ENCODE measurements at regions not wholly inside any gene's neighbourhood (a gene's known extent, or its start where the extent isn't known, plus 50 kb on each side); places are given as distances from the start of the nearest gene placed in this dataset.

DNA sequence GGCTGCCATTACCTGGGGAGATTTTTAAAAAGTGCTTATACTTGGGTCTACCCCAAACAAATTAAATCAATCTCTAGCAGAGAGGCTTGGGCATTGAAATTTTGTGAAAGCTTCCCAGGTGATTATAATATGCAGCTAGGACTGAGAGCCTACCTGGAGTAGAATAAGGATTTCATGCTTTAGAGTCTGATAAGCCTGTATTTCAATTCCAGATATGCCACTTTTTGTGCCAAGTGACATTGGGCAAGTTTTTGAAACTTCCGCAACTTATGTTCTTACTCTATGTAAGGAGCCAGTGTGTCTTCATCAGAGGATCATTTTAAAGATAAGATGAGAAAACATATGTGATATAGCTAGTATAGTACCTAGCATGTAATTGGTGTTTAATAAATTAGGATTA, 159.8 kb upstream of the LRIG3 start:
- no peaks in the 10 kb centered on the region for H4K20me1 ChIP-seq (ENCODE audit: control insufficient read depth, insufficient read depth, low read depth, low read length)
- TF ChIP-seq EZH2phosphoT487 (IDR thresholded peaks at IDR 0.05; ENCODE audit: borderline replicate concordance, low read length): no peak
- TF ChIP-seq CTCF (IDR thresholded peaks at IDR 0.05; ENCODE audit: low read depth, low read length, poor library complexity, severe bottlenecking): no peak
- H3K4me1 ChIP-seq (ENCODE audit: control insufficient read depth, low read length): no peaks in the 10 kb centered on the region
- no peak overlapping the region for H3K4me2 ChIP-seq (ENCODE audit: low read length)
- no peaks in the 10 kb centered on the region for H3K79me2 ChIP-seq (ENCODE audit: control insufficient read depth, low read length)
- no peak overlapping the region for H3K4me3 ChIP-seq (ENCODE audit: low read length)
- no peaks in the 10 kb centered on the region for H3K36me3 ChIP-seq (ENCODE audit: control insufficient read depth, low read length)
- no peaks in the 10 kb centered on the region for H3K27me3 ChIP-seq (ENCODE audit: control insufficient read depth, low read length)
- H3K27ac ChIP-seq (ENCODE audit: low read depth, low read length): no peak overlapping the region
- no peaks in the 10 kb centered on the region for H3F3A ChIP-seq (ENCODE audit: control insufficient read depth, insufficient read depth)
- H3K9me2 ChIP-seq (replicated peaks; ENCODE audit: control insufficient read depth, low read length): no peaks in the 10 kb centered on the region
- no peaks in the 10 kb centered on the region for H3K9me3 ChIP-seq (ENCODE audit: control insufficient read depth, insufficient read depth, low read length)

DNA sequence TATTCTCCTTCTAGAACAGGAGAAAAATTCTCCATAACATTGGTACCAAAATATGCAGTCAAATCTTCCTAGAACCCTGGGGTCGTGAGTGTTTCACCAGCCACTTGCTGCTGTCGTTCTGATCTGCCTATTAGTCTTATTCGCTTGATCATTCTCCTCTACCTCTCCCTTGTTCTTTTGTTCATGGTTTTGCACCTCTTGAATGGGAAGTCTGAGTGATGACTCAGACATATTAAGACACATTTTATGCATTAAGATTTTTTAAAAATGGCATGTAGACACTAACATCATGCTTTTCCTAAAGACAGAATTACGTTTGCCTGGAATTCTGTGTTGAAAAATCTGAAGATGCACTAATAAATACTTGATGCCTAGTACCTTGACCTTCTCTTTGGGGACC, 159.2 kb upstream of the LRIG3 start:
- no peaks in the 10 kb centered on the region for H3K79me2 ChIP-seq (ENCODE audit: control insufficient read depth, low read length)
- H3K9me2 ChIP-seq (replicated peaks; ENCODE audit: control insufficient read depth, low read length): no peaks in the 10 kb centered on the region
- no peaks in the 10 kb centered on the region for H3K4me1 ChIP-seq (ENCODE audit: control insufficient read depth, low read length)
- no peak overlapping the region for H3K27ac ChIP-seq (ENCODE audit: low read depth, low read length)
- no peak overlapping the region for H3K4me2 ChIP-seq (ENCODE audit: low read length)
- no peak overlapping the region for H3K4me3 ChIP-seq (ENCODE audit: low read length)
- no peaks in the 10 kb centered on the region for H3K27me3 ChIP-seq (ENCODE audit: control insufficient read depth, low read length)
- TF ChIP-seq CTCF (IDR thresholded peaks at IDR 0.05; ENCODE audit: low read depth, low read length, poor library complexity, severe bottlenecking) (no peak), EZH2phosphoT487 (IDR thresholded peaks at IDR 0.05; ENCODE audit: borderline replicate concordance, low read length) (no peak)
- no peaks in the 10 kb centered on the region for H3K36me3 ChIP-seq (ENCODE audit: control insufficient read depth, low read length)
- no peaks in the 10 kb centered on the region for H3K9me3 ChIP-seq (ENCODE audit: control insufficient read depth, insufficient read depth, low read length)
- no peaks in the 10 kb centered on the region for H4K20me1 ChIP-seq (ENCODE audit: control insufficient read depth, insufficient read depth, low read depth, low read length)
- H3F3A ChIP-seq (ENCODE audit: control insufficient read depth, insufficient read depth): no peaks in the 10 kb centered on the region

GRCh38 chr12:59079002-59079401, 158.7 kb upstream of the LRIG3 start:
- no peak overlapping the region for H3K4me3 ChIP-seq (ENCODE audit: low read length)
- H3K27me3 ChIP-seq (ENCODE audit: control insufficient read depth, low read length): no peaks in the 10 kb centered on the region
- no peaks in the 10 kb centered on the region for H3K9me2 ChIP-seq (replicated peaks; ENCODE audit: control insufficient read depth, low read length)
- no peak overlapping the region for H3K4me2 ChIP-seq (ENCODE audit: low read length)
- TF ChIP-seq CTCF (IDR thresholded peaks at IDR 0.05; ENCODE audit: low read depth, low read length, poor library complexity, severe bottlenecking): no peak
- TF ChIP-seq EZH2phosphoT487 (IDR thresholded peaks at IDR 0.05; ENCODE audit: borderline replicate concordance, low read length): no peak
- H3F3A ChIP-seq (ENCODE audit: control insufficient read depth, insufficient read depth): no peaks in the 10 kb centered on the region
- H3K79me2 ChIP-seq (ENCODE audit: control insufficient read depth, low read length): no peaks in the 10 kb centered on the region
- no peak overlapping the region for H3K27ac ChIP-seq (ENCODE audit: low read depth, low read length)
- H3K36me3 ChIP-seq (ENCODE audit: control insufficient read depth, low read length): no peaks in the 10 kb centered on the region
- no peaks in the 10 kb centered on the region for H4K20me1 ChIP-seq (ENCODE audit: control insufficient read depth, insufficient read depth, low read depth, low read length)
- no peaks in the 10 kb centered on the region for H3K4me1 ChIP-seq (ENCODE audit: control insufficient read depth, low read length)
- H3K9me3 ChIP-seq (ENCODE audit: control insufficient read depth, insufficient read depth, low read length): no peaks in the 10 kb centered on the region
